COLO829 (cell line): ENCODE measurements at regions not wholly inside any gene's neighbourhood (a gene's known extent, or its start where the extent isn't known, plus 50 kb on each side); places are given as distances from the start of the nearest gene placed in this dataset.

ENCODE experiments used
- DNase-seq: peaks from one replicate; pipeline ENCODE4 v3.0.0; 2012; ENCODE audit warnings: low spot score

DNA sequence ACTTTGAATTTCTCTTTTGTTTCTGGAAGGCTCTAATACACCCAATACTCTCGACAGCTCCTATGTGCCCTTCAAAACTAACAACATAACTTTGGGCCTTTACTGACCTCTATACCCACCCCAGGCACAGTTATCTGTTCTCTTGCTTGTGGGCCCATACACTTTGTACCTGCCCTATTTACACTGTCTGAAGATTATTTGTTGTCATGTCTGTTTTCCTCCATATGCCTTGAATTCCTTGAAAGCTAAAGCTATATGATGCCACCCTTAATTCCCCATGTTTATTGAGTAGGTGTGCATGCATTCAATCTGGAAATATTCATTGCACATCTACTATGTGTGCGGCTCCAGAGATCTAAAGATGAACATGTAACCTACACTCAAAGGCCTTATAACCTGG lies 267.6 kb downstream of the PLPP3 start:
- DNase-seq, result no peak

DNA sequence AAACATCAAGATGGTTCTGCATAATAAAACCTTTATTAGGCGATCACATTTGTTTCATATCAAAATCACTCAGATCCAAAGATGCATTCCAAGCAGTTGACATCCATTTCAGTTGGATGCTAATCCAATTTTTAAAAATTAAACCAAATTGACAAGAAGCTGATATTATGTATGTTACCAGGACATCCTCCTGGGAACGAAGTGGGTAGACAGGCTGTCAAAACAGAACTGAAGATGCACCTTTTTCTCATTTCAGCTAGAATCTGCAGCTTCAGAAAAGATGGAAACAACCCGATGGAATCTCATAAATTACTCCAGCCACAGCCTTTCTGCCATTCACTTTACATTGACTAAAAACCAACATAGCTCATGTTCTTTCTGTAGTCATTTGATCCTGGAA lies 268.4 kb downstream of the PLPP3 start:
- DNase-seq, result no peak

DNA sequence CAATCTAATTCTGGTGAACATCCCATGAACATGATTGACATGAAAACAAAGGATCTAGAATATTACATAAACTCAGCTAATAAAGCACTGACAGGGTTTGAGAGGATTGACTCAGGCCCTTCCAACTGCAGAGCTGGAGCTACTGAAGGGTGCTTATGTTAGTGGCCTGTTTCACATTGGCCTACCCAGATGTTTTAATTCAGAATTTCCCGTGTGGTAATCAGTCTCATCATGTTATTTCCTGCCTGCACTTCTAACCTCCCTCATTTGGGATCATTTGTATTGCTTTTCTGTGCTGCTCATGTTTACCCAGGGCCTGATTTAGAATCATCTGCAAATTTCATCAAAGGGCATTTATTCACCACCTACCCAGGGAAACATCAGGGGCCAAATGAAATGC lies 270.3 kb downstream of the PLPP3 start:
- no peak for DNase-seq

DNA sequence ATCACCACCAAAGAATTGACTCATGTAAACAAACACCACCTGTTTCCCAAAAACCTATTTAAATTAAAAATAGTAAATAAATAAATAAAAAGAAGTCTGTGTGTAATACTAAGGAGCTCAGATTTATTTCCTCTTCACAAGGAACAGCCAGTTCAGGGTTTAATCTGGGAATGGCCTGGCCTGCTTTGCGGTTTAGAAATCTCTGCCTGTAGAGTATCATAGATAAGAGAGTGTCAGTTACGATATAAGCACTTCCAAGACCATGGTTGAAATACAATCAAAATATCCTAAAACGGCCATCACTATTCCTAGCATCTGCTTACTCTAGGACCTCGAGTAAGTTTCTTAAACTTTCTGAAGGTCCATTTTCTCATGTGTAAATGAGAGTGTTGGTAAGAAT lies 274.4 kb downstream of the PLPP3 start:
- DNase-seq, result no peak

DNA sequence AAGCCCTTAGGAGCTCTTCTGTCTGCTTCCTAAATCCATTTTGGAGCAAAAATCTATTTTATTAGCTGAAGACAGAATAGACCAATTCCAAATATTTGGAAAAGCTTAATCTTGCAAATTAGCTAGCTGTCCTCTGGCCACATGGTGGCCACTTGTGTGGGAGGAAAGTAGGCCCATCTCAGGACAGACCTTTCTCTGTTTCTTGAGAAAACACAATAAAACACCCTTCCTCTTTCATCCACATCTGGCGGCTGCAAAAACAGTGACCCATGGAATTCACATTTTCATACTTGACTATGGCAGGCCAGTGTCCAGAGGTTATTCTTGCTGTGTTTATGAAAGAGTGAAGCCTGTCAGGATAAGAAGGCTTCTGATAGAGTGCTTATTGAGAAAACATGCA lies 275.6 kb downstream of the PLPP3 start:
- no peak for DNase-seq

DNA sequence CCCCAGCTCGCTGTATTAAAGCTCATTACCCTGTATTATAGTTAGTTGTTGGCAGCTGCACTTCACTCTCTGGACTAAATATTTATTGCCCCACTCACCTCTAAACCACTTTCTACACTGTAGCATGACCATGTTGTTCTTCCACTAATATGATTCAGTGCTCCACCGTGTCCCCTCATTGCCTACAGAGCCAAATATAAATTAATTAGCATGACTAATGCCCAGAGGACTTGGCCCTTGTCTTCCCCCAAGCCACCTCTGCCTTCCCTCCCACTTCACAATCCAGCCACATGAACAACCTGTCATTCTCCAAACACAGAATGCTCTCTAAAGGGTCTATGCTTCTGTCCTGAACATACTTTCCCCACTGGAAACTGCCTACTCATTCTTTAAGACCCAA lies 276.5 kb downstream of the PLPP3 start:
- DNase-seq, result no peak

DNA sequence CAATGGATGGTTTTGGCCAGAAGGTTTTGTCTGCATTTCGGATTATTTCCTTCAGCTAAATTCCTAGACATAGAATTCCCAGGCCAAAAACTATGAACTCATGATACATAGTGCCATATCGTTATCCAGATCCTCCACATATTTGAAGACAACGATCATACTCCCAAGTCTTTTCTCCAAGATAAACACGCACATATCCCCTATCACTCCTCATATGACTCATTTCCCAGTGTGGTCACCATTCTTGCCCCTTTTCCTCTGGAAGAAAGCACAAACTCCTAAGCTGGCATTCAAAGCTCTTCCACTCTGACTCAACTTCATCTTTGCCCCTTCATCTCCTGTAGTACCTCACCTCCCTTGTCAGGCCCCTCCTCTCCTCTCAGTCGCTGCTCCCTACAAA lies 277.6 kb downstream of the PLPP3 start:
- DNase-seq, result no peak

DNA sequence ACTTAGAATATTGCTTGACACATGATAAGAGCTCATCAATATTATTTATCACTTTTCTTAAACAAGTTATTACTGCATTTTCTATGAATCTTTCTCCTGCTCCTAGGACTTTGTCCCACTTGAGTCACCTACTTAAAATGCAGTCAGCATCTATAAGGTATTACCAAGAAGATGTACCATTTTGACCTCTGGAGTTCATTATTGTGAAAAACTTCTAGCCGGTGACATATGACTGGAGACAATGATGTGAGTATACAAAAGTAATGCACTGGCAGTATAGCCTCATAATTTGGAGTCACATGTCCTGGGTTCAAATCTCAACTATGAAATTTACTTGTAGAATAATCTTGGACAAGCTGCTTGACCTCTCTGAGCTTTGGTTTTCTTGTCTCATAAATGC lies 278.5 kb downstream of the PLPP3 start:
- DNase-seq, result no peak

DNA sequence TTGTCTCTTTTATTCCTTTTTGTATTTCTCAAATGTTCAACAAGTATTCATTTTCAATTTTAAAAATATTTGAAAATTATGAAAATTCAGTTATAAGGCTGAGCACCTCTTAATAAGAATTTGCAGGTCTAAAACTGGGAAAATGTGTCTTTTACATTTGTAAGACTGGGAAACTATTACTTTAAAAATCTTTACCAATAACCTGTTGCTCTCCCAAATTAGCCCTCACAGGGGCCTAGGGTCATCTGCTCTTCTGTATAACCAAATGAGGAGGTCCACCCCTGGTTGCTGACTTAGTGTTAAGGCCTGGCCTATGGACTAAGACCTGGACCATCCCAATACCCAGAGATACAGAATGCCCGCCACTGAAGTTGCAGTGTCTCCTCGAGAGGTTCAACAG lies 280.5 kb downstream of the PLPP3 start:
- no peak for DNase-seq

DNA sequence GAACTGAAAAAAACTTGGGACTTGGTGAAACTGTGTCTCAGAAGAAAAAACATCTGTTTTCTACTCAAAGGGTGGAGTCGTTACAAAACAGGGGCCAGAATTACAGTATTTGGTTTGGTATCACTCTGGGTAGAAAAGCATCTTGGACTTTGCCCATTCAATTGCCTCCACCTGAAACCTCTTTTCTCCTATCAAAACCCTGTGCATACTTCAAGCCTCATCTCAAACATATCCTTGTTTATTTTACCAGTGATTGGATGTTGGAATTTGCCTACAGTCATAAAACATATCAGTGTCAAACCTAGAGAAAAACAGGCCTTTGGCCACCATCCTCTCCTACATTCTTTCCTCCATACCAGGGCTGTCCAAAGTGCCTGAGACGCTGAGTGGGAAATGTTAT lies 281.5 kb downstream of the PLPP3 start:
- no peak for DNase-seq

DNA sequence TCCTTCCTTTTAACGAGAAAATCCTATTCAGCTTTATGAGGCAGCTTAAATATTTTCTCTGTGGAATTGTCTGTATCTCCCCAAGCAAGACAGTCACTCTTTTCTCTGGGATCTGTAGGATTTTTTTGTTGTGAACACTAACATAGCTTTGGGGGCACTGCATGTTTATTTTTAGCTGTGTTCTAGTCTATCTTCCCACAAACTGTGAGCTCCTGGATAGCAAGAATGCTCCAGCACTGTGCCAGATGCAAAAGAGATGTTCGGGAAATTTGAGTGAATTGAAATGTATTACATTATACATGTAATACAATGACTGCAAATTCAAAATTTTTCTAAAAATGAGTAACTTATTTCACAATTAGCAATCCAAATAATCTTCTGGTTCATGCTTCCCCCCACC lies 282.2 kb downstream of the PLPP3 start:
- DNase-seq, result no peak

DNA sequence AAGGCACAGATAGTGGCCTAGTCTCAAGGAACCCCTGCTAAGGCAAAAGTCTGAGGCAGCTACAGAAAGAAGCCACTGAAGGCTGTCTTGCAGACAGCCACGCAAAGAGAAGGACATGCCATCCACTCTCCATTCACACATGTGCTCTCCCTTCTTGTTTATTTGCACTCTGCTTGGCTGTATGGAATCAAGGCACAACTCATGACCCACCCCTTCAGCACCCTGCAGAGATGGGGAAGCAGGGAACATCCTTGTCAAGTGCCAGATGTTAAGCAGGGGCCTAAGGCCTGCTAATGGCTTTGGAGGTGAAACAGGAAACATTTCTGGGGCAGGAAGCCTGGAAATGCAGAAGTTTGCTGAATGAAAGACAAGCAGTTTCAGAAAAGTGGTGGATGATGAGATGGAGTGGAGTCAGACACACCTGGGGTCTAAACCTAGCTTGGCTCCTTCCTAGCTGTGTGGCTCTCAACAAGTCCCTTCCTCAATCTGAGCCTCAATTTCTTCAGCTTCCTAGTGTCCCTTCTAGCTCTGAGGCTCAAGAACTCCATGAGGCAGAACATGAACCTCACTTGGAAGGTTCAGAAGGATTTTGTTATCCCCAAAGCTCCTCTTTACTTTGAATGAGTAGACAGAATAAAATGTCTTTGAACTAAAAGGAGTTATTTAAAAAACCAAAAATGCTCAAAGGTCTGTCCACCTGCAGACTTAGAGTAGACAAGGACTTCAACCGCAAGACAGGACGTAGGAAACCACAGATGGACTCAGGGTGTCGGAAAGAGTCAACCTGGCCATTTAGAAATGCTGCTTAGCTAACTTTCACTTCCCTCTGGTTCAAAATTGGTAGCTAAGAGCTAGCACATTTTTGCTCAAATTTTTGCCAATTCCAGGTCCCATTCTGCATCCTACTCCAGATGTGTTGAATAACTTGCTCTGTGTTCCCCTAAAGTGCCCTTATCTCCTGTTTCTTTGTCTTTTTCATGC lies 283.1 kb downstream of the PLPP3 start:
- no peak for DNase-seq

DNA sequence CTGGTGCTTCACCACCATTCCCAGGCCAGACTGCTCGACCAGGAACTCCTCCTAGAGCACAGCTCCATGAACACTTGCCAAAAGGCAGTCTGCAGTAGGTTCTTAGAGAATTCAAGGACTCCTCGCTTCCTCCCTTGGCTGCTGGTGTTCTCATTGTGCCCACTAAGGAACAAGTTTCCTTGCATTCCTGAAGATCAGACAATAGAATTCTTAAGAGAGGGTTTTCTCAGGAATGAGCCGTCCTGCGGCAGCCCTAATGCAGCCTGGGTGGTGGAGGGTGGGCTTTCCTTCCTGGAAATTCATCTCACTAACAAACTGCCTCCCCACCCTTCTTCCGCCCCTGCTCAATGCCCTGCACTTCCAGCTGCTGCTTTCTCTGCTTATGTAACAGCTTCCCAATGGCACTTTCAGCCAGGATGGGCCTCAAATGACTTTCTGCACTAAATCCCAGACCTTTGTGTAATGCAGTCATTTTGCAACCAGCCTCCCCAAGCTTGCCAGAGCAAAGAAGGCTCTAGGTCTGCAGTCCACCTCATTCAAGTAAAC lies 287.9 kb downstream of the PLPP3 start:
- no peak for DNase-seq

DNA sequence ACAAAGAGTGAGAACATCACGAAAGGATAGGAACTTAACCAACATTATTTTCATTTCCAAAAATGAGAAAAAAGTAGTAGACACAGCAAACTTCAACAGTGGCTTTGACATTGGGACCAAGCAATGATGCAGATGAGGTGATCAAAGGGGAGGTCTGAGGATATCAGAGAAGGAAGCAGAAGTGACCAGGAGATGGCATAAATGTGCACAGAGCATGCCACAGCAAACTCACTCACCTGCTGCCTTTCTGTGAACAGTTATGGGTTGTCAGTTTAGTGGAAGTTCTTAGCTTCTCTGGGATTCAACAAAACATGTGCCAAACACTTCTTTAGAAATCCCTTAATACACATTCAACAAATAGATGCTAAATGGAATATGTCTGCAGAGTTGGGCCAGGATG lies 290.1 kb downstream of the PLPP3 start:
- DNase-seq, result no peak

DNA sequence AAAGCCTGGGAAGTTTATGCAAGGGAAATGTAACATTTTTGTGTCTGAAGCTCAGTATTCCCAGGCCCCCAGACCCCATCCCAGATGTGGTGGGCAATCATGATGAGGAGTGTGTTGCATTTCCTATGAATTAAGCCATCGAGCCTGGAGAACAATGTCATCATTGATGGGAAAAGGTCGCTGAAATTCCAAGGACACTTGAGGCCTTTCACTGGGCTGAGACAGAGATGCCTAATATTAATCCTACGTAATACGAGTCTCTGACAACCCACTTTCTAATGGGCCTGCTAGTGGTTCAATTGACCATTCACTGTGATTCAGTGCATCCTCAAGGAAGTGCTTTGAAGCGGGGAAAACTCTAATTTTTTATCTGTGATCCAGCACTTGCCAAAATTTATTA lies 291.6 kb downstream of the PLPP3 start:
- peak; percentile 82 for DNase-seq

DNA sequence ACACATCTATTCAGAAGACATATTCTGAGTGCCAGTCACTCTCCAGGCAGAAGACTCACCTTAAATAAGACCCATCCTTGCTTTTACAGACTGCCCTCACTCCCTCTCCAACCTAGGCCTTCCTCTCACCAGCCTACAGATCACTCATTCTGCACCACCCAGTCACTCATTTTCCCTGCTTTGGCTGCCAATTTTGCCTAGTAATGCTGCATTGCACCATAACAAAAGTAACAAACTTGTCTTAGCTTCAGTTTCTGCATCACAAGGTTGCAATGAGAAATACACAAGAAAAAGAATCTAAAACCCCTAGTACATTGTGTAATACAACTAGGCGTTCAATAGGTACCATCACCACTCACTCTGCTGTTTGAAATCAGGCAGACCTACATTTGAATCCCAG lies 292.4 kb downstream of the PLPP3 start:
- no peak for DNase-seq

DNA sequence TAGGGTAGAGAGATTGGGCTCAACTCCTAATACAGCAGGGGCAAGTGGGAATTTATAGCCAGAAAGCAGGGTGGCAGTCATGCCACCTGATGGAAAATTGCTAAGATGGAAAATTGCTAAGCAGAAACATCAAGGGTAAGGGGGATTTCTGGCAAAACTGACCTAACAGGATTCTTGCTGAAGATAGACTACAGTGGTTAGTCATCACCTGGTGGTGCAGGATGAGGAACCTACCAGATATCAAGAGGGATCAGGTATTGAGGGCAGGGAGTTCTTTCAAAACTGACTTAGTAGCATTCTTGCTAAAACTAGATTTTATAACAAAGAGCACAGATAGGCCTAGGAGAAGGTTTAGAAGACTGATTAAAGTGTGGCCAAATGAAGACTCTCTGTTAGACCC lies 292.9 kb downstream of the PLPP3 start:
- no peak for DNase-seq

DNA sequence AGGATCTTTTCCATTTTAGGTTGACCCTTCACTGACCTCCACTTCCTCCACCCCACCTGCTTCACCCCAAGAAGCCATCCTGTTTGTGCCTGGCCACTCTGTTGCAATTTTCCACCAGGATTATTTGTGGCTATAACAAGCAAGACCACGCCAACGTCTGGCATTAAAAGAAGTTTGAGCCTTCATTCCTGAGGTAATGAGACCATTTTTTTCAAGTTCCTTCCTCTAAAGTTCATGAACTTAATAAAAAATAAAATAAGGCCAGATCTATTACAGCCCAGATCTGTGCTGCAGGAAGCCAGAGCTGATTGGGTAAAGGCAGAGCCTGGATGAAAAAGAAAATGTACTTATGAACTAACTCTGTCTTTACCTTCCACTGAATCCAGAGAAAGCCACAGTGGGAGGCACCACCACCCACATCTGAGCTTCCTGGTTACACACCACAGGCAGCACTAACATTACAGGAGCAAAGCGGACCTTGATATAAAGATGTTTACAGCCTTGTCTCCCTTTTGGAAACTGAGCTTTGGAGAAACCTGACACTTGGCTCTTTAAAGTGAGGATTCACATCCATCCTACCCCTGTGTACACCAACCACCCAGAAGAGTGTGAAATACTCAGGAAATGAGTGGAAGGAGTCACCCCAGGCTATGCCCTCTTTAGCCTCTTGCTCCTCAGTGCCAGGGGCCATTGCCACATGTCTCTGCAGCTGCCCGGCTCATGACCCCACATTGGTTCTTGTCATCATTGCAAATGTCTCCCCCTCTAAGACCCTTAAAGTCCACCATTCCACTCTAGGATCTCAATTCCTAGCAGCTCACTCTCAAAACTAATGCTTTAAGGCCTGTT lies 293.6 kb downstream of the PLPP3 start:
- no peak for DNase-seq

DNA sequence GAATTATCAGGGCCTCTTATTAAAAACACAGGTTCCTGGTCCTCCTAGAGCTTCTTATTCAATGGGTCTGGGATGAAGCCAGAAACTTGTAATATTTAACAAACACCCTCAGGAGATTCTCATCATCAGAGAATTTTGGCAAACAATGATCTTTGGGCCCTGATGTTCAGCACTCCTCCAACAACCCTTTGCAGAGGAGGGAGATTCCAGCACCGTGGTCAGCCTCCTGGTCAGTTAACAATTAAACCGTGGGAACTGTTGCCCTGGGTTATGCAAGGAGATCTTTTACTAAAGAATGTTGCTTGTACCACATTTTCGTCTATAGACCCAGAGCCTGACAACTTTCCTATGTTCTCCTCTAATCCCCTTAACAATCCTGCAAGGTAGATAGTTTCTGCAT lies 294.4 kb downstream of the PLPP3 start:
- no peak for DNase-seq

DNA sequence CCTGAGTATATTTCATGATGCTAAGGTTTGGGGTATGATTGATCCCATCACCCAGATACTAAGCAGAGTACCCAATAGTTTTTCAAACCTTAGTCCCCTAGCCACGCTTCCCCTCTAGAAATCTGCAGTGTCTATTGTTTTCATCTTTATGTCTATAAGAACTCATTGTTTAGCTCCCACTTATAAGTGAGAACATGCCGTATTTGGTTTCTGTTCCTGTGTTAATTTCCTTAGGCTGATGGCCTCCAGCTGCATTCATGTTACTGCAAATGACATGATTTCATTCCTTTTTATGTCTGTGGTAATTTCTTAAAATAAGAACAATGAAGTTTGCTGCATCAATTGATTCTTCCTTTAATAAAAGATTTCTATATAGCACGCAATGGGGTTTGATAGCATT lies 301.3 kb downstream of the PLPP3 start:
- no peak for DNase-seq

DNA sequence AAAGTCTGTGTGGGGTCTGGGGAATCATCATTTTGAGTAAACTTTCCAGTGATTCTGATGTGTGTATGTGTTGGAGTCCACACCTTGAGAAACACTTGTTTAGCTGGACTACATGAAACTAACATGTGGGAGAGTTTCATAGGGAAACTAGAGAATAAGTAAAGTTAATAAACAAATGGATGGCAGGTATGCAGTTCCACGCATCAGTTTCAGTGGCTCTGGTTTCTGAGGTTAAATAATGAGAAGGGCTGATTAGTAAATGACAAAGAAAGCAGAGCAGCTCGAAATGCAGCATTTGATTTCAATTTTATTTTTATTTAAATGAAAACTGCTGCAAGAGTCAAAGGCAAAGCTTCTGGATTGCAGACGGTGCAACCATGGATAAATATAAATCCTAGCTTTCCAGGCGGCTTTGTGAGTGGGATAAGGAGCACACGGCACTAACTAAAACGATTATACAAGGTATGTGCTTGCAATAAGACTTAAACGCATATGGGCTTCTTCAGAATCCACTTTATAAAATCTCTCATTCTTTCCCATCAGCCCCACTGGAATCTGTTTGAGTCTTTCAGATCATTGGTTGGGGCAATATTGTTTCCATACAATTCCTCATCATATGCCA lies 310.7 kb downstream of the PLPP3 start:
- no peak for DNase-seq

DNA sequence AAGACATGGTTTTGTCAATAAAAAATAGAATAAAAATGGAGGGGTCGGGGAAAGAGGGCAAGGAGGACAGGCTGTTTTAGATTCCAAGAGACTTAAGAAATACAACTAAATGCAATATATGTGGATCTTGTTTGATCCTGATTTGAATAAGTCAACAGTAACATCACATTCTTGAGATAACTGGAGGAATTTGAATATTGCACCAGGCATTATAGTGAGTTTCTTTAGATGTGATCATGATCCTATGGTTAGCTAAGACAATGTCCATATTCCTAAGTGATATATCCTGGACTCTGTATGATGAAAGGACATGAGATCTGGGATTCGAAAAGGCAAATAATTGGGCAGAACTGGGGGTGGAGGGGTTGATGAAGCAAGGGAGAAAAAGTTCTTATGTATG lies 311.8 kb downstream of the PLPP3 start:
- no peak for DNase-seq

DNA sequence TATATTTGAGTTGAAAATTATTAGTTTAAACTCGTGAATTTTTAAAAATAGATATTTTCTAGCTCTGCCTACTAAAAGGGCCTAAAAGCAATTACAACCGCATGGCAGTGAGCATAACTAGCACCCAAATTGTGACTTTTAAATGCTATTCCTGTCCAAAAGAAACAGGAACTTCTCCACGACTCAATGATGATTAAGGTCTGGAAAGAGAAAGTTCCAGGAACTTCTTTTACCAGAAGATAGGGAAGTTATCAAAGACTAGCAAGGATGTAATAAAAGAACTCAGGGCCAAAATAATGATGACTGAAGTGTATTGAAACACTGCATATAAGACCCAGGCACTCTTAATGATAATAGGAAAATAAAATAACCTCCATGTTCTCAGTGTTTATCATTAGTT lies 313.0 kb downstream of the PLPP3 start:
- no peak for DNase-seq
